ENCODE measurements at regions not wholly inside any gene's neighbourhood (a gene's known extent, or its start where the extent isn't known, plus 50 kb on each side); places are given as distances from the start of the nearest gene placed in this dataset.

DNA sequence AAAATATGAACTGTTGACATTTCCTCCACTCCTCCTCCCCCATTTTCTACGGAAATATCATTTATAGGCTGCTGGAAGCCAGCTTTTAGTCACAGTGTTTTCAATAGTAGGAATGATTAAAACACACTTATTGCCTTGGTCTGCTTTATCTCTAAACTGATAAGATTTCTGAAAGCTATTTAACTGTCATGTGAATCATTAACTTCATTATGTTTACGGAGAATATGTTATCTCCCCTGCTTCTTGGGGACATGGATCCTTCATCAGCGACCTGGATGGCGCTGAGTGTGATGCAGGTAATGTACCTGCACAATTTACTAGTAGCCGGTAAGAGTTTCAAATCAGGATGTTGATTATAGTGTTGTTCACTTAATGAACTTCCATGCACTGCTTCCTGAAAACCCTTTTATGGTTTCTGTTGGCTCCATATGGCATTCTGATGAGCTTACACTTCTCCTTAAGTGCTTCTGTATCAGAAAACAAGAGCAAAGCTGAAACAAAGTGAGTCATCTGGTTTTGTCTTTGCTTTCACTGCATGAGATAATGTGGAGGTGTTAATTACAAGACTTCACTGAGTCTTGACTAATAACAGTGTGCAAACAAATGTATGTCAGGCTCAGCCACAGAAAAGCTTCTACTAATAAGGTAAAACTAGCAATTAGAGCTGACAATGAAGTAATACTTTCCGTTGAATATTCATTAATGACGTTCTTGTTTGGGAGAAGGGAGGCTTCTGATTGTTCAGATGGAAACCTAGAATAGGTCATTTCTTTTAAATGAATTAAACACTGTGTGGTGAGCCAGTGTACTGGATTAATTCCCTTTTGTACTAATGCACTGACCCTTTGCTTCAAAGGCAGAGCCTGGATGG lies 162.4 kb upstream of the ZNF608 start:
- TF ChIP-seq YY1 (IDR thresholded peaks at IDR 0.05; ENCODE audit: insufficient read depth, insufficient read length): no peak
- no peak for TF ChIP-seq ZNF274 (IDR thresholded peaks at IDR 0.05; ENCODE audit: low read depth, low read length)
- TF ChIP-seq SUZ12 (IDR thresholded peaks at IDR 0.05; ENCODE audit: extremely low read depth, insufficient read depth, insufficient read length): no peak
